HPDE6-E6E7 (cell line): ENCODE measurements at regions not wholly inside any gene's neighbourhood (a gene's known extent, or its start where the extent isn't known, plus 50 kb on each side); places are given as distances from the start of the nearest gene placed in this dataset.
"Not testable (repeated sequence)": the region's sequence is repeated elsewhere in the genome, so short reads cannot be mapped to it uniquely, and the experiment has no call there.

Source experiments
- DNase-seq: peaks from one replicate; pipeline ENCODE4 v3.0.0; 2011; ENCODE audit warnings: missing footprints; ENCODE audit errors: extremely low spot score

- not testable (repeated sequence) for DNase-seq
Observed at GRCh38 chr2:91521944-91522343, 2830.5 kb downstream of the RPIA start.

- not testable (repeated sequence) for DNase-seq
Observed at GRCh38 chr2:91522877-91523276, 2831.4 kb downstream of the RPIA start.

GRCh38 chr2:91523751-91524150 is 2832.3 kb downstream of the RPIA start:
- DNase-seq = not testable (repeated sequence)

- DNase-seq = not testable (repeated sequence)
Observed at GRCh38 chr2:91525587-91525986, 2834.1 kb downstream of the RPIA start.

- not testable (repeated sequence) for DNase-seq
Observed at GRCh38 chr2:91526083-91526482, 2834.6 kb downstream of the RPIA start.

- not testable (repeated sequence) for DNase-seq
Observed at GRCh38 chr2:91527056-91527455, 2835.6 kb downstream of the RPIA start.

GRCh38 chr2:91527491-91528031 is 2836.1 kb downstream of the RPIA start:
- not testable (repeated sequence) for DNase-seq

GRCh38 chr2:91528361-91528760 is 2836.9 kb downstream of the RPIA start:
- not testable (repeated sequence) for DNase-seq

GRCh38 chr2:91536109-91536508 is 2844.6 kb downstream of the RPIA start:
- not testable (repeated sequence) for DNase-seq

GRCh38 chr2:91536549-91537263 is 2845.2 kb downstream of the RPIA start:
- DNase-seq = not testable (repeated sequence)

- not testable (repeated sequence) for DNase-seq
Observed at GRCh38 chr2:91549316-91549715, 2857.8 kb downstream of the RPIA start.

GRCh38 chr2:91558234-91558633 is 2866.8 kb downstream of the RPIA start:
- not testable (repeated sequence) for DNase-seq

GRCh38 chr2:91559269-91559668 is 2867.8 kb downstream of the RPIA start:
- DNase-seq = not testable (repeated sequence)

- DNase-seq = not testable (repeated sequence)
Observed at GRCh38 chr2:91559886-91560614, 2868.6 kb downstream of the RPIA start.

- not testable (repeated sequence) for DNase-seq
Observed at GRCh38 chr2:91562184-91562583, 2870.7 kb downstream of the RPIA start.

- not testable (repeated sequence) for DNase-seq
Observed at GRCh38 chr2:91564700-91565099, 2873.2 kb downstream of the RPIA start.

- DNase-seq = not testable (repeated sequence)
Observed at GRCh38 chr2:91565689-91566430, 2874.4 kb downstream of the RPIA start.

GRCh38 chr2:91566611-91567010 is 2875.1 kb downstream of the RPIA start:
- not testable (repeated sequence) for DNase-seq

- DNase-seq = not testable (repeated sequence)
Observed at GRCh38 chr2:91567546-91568335, 2876.3 kb downstream of the RPIA start.

- not testable (repeated sequence) for DNase-seq
Observed at GRCh38 chr2:91568391-91569338, 2877.2 kb downstream of the RPIA start.
